SK-N-MC (cell line): ENCODE measurements at regions not wholly inside any gene's neighbourhood (a gene's known extent, or its start where the extent isn't known, plus 50 kb on each side); places are given as distances from the start of the nearest gene placed in this dataset.

Experiments
- EZH2 ChIP-seq: fragments of 200-600 bp; sonication (generic); IDR thresholded peaks from one replicate; pipeline ENCODE4 v1.6.1; 2017; ENCODE audit warnings: antibody characterized with exemption
- FOXP2 ChIP-seq: optimal IDR thresholded peaks from 2 replicates; pipeline ENCODE3; 2011; ENCODE audit warnings: mild to moderate bottlenecking, moderate library complexity; ENCODE audit not compliant: insufficient read depth; ENCODE audit errors: extremely low read length, control extremely low read depth
- POLR2AphosphoS5 ChIP-seq: IDR thresholded peaks from 2 replicates; pipeline ENCODE4 v1.6.1; 2012; ENCODE audit warnings: mild to moderate bottlenecking, low read depth, low read length, borderline replicate concordance

DNA sequence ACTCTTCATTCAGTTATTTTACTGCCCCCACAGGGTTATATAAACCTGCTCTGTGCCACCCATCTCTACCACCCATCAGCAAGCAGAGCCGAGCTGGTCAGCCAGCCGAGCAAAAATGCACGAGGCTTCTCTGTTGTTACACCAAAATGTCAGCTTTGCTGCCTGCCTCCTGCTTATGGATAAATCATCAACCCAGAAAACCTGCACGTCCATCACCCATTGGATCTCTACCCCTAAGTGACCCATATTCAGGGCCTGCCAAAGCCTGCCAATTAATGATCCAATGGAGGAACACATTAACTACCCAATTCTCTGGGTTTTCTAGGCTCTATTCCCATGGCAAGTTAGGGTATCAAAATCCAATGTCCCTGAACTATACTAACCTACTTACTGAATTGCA is 365.5 kb upstream of the ACVR2A start:
- TF ChIP-seq EZH2, result no peak
- TF ChIP-seq POLR2AphosphoS5, result no peak
- no peak for TF ChIP-seq FOXP2
